ENCODE measurements at regions not wholly inside any gene's neighbourhood (a gene's known extent, or its start where the extent isn't known, plus 50 kb on each side); places are given as distances from the start of the nearest gene placed in this dataset.

DNA sequence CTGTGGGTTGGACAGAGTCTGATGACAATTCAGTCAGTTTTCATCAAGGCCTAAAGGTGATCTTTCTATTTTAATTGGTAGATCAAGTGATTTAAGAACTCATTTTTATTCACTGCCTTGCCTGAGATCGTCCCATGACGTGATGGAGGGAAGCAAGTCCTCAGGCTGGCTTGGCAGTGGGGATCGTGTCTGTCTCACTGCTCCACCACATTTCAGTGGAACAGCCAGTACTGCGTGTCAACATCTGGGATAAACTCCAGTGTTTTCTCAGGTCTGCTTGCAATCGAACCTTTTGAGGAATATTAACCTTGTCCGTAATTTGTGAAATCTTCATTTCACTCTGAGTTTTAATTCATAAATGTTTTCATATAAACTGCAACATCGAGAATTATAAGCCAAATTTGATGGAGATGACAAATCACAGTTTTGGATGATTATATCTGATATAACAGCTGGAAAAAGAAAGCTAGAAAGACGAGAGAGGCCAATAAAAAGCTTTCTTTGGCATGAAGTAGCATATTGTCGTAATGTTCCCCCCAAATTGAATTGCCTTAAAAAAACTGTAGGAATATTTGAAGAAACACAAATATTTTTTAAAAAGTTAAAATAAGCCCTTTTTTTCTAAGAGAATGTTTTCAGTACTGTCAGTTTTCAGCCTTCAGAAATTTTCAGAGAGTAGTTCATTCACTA is 414.7 kb upstream of the SPRED2 start:
- TF ChIP-seq POLR2AphosphoS5 (IDR thresholded peaks at IDR 0.05; ENCODE audit: low read depth, low read length): no peak
- TF ChIP-seq, protein P1, sequence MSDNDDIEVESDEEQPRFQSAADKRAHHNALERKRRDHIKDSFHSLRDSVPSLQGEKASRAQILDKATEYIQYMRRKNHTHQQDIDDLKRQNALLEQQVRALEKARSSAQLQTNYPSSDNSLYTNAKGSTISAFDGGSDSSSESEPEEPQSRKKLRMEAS (IDR thresholded peaks at IDR 0.05; ENCODE audit: low read depth): no peak
